GM19025 (cell line): ENCODE measurements at regions not wholly inside any gene's neighbourhood (a gene's known extent, or its start where the extent isn't known, plus 50 kb on each side); places are given as distances from the start of the nearest gene placed in this dataset.

Experiments
- ATAC-seq: cut with Tn5 transposase; IDR thresholded peaks from one replicate; pipeline ENCODE4 v1.9.1; 2021; ENCODE audit warnings: mild to moderate bottlenecking, low read depth, moderate library complexity; ENCODE audit not compliant: unreplicated experiment

GRCh38 chr14:89614009-89614691, 197.1 kb upstream of the FOXN3 start:
- ATAC-seq = no peak

GRCh38 chr14:89613260-89614008, 196.4 kb upstream of the FOXN3 start:
- no peak for ATAC-seq

GRCh38 chr14:89609500-89610100, 192.6 kb upstream of the FOXN3 start:
- ATAC-seq = no peak

- ATAC-seq = no peak
These were observed 190.4 kb upstream of the FOXN3 start for GRCh38 chr14:89607453-89607852.

- ATAC-seq = no peak
These were observed 187.0 kb upstream of the FOXN3 start for GRCh38 chr14:89603938-89604480.

GRCh38 chr14:89600950-89601826, 184.2 kb upstream of the FOXN3 start:
- ATAC-seq = no peak

GRCh38 chr14:89600029-89600428, 183.0 kb upstream of the FOXN3 start:
- ATAC-seq = no peak

- ATAC-seq = no peak
These were observed 181.6 kb upstream of the FOXN3 start for GRCh38 chr14:89598548-89599186.

GRCh38 chr14:89592961-89593360, 175.9 kb upstream of the FOXN3 start:
- ATAC-seq = no peak

GRCh38 chr14:89589400-89590118, 172.5 kb upstream of the FOXN3 start:
- no peak for ATAC-seq

- no peak for ATAC-seq
These were observed 171.8 kb upstream of the FOXN3 start for GRCh38 chr14:89588840-89589296.

GRCh38 chr14:89588016-89588415, 171.0 kb upstream of the FOXN3 start:
- ATAC-seq = no peak

- ATAC-seq = no peak
These were observed 170.0 kb upstream of the FOXN3 start for GRCh38 chr14:89587136-89587420.

GRCh38 chr14:89586258-89587135, 169.5 kb upstream of the FOXN3 start:
- no peak for ATAC-seq

GRCh38 chr14:89578156-89578555, 161.1 kb upstream of the FOXN3 start:
- no peak for ATAC-seq

- no peak for ATAC-seq
These were observed 159.9 kb upstream of the FOXN3 start for GRCh38 chr14:89576960-89577359.

GRCh38 chr14:89576145-89576927, 159.3 kb upstream of the FOXN3 start:
- no peak for ATAC-seq
